H9 (cell line): ENCODE measurements at regions not wholly inside any gene's neighbourhood (a gene's known extent, or its start where the extent isn't known, plus 50 kb on each side); places are given as distances from the start of the nearest gene placed in this dataset.

Source experiments
- DNase-seq: peaks from one replicate; pipeline ENCODE4 v3.0.0-alpha.2; 2017
- H2AFZ ChIP-seq: one replicate; pipeline ENCODE4 v1.6.1; 2013; ENCODE audit warnings: mild to moderate bottlenecking, low read length, control low read depth, moderate library complexity
- H2AK5ac ChIP-seq: 2 replicates; pipeline ENCODE4 v1.6.1; 2013; ENCODE audit warnings: low read length, control low read depth, mixed read lengths; ENCODE audit not compliant: insufficient read length
- H2BK120ac ChIP-seq: one replicate; pipeline ENCODE4 v1.6.1; 2013; ENCODE audit warnings: low read depth, mild to moderate bottlenecking, low read length, control low read depth, inconsistent platforms; ENCODE audit not compliant: poor library complexity, severe bottlenecking
- H2BK12ac ChIP-seq: 2 replicates; pipeline ENCODE4 v1.6.1; 2013; ENCODE audit warnings: low read length, control low read depth, mixed read lengths, low read depth; ENCODE audit not compliant: insufficient read length
- H2BK15ac ChIP-seq: 2 replicates; pipeline ENCODE4 v1.6.1; 2013; ENCODE audit warnings: low read depth, low read length, control low read depth
- H2BK20ac ChIP-seq: one replicate; pipeline ENCODE4 v1.6.1; 2013; ENCODE audit warnings: low read depth, mild to moderate bottlenecking, low read length, control low read depth, inconsistent platforms; ENCODE audit not compliant: poor library complexity, severe bottlenecking
- H2BK5ac ChIP-seq: 2 replicates; pipeline ENCODE4 v1.6.1; 2013; ENCODE audit warnings: low read length, control low read depth, mixed read lengths; ENCODE audit not compliant: insufficient read length
- H3K14ac ChIP-seq: 2 replicates; pipeline ENCODE4 v1.6.1; 2013; ENCODE audit warnings: low read length, control low read depth; ENCODE audit not compliant: insufficient read depth
- H3K18ac ChIP-seq: 2 replicates; pipeline ENCODE4 v1.6.1; 2013; ENCODE audit warnings: low read depth, mild to moderate bottlenecking, mixed read lengths, low read length, control low read depth; ENCODE audit not compliant: insufficient read length
- H3K23ac ChIP-seq: 2 replicates; pipeline ENCODE4 v1.6.1; 2013; ENCODE audit warnings: low read length, control low read depth, mixed read lengths, low read depth; ENCODE audit not compliant: insufficient read length
- H3K23me2 ChIP-seq: 2 replicates; pipeline ENCODE4 v1.6.1; 2013; ENCODE audit warnings: low read depth, mild to moderate bottlenecking, mixed read lengths, low read length, control low read depth; ENCODE audit not compliant: insufficient read length, poor library complexity, severe bottlenecking
- H3K27ac ChIP-seq: 2 replicates; pipeline ENCODE4 v1.5.1; 2013; ENCODE audit warnings: low read length, control low read depth, mixed read lengths, low read depth; ENCODE audit not compliant: insufficient read length
- H3K27me3 ChIP-seq: 2 replicates; pipeline ENCODE4 v1.6.1; 2013; ENCODE audit warnings: low read length, control low read depth, inconsistent platforms; ENCODE audit not compliant: insufficient read depth
- H3K4ac ChIP-seq: 2 replicates; pipeline ENCODE4 v1.6.1; 2013; ENCODE audit warnings: low read depth, mild to moderate bottlenecking, control low read depth, inconsistent platforms, low read length, moderate library complexity
- H3K4me1 ChIP-seq: 2 replicates; pipeline ENCODE4 v1.6.1; 2013; ENCODE audit warnings: low read length, control low read depth, inconsistent platforms; ENCODE audit not compliant: insufficient read depth
- H3K4me2 ChIP-seq: 2 replicates; pipeline ENCODE4 v1.6.1; 2013; ENCODE audit warnings: low read length, control low read depth, mixed read lengths; ENCODE audit not compliant: insufficient read length, insufficient read depth
- H3K56ac ChIP-seq: 2 replicates; pipeline ENCODE4 v1.6.1; 2013; ENCODE audit warnings: low read depth, mild to moderate bottlenecking, mixed read lengths, low read length, control low read depth; ENCODE audit not compliant: insufficient read length
- H3K79me1 ChIP-seq: 2 replicates; pipeline ENCODE4 v1.6.1; 2013; ENCODE audit warnings: low read depth, mild to moderate bottlenecking, moderate library complexity, low read length, control low read depth, inconsistent platforms; ENCODE audit not compliant: insufficient read depth, poor library complexity, severe bottlenecking
- H3K79me2 ChIP-seq: 2 replicates; pipeline ENCODE4 v1.6.1; 2013; ENCODE audit warnings: low read length, control low read depth, inconsistent platforms; ENCODE audit not compliant: insufficient read depth
- H3K9ac ChIP-seq: 2 replicates; pipeline ENCODE4 v1.6.1; 2013; ENCODE audit warnings: low read length, control low read depth, mixed read lengths; ENCODE audit not compliant: insufficient read length; ENCODE audit errors: extremely low read depth
- H3K9me3 ChIP-seq: one replicate; pipeline ENCODE4 v1.6.1; 2013; ENCODE audit warnings: low read depth, low read length, inconsistent platforms; ENCODE audit not compliant: control insufficient read depth
- H3T11ph ChIP-seq: one replicate; pipeline ENCODE4 v1.6.1; 2013; ENCODE audit warnings: mild to moderate bottlenecking, low read length, control low read depth, inconsistent platforms
- H4K20me1 ChIP-seq: one replicate; pipeline ENCODE4 v1.6.1; 2013; ENCODE audit not compliant: control insufficient read depth, insufficient read length, insufficient read depth
- H4K5ac ChIP-seq: 2 replicates; pipeline ENCODE4 v1.6.1; 2013; ENCODE audit warnings: low read depth, mild to moderate bottlenecking, mixed read lengths, low read length, control low read depth; ENCODE audit not compliant: insufficient read length
- H4K8ac ChIP-seq: replicated peaks from 2 replicates; pipeline ENCODE4 v1.6.1; 2013; ENCODE audit warnings: low read length, control low read depth, mixed read lengths, low read depth; ENCODE audit not compliant: insufficient read length
- H4K91ac ChIP-seq: 2 replicates; pipeline ENCODE4 v1.6.1; 2013; ENCODE audit warnings: low read depth, mild to moderate bottlenecking, moderate library complexity, mixed read lengths, low read length, control low read depth; ENCODE audit not compliant: insufficient read length
- H3K27ac Mint-ChIP-seq, 3 experiments: 2 replicates in 2 of 3; 3 replicates in 1 of 3; pipeline ENCODE4 v1.8.0; 2020 to 2021; ENCODE audit warnings: mixed read lengths in 3 of 3, mild to moderate bottlenecking in 1 of 3, moderate library complexity in 1 of 3
- H3K27me3 Mint-ChIP-seq: 2 replicates; pipeline ENCODE4 v1.8.0; 2021; ENCODE audit warnings: low read depth, mild to moderate bottlenecking, moderate library complexity, mixed read lengths
- H3K36me3 Mint-ChIP-seq, 3 experiments: 2 replicates in 2 of 3; 3 replicates in 1 of 3; pipeline ENCODE4 v1.8.0; 2020 to 2021; ENCODE audit warnings: low read depth in 3 of 3, mixed read lengths in 3 of 3; ENCODE audit not compliant: insufficient read depth in 1 of 3
- H3K4me1 Mint-ChIP-seq, 2 experiments: 2 replicates each; pipeline ENCODE4 v1.8.0; 2020; ENCODE audit warnings: mixed read lengths in 2 of 2
- H3K4me3 Mint-ChIP-seq, 2 experiments: 2 replicates in 1 of 2; 3 replicates in 1 of 2; pipeline ENCODE4 v1.8.0; 2020 to 2021; ENCODE audit warnings: mild to moderate bottlenecking in 2 of 2, mixed read lengths in 2 of 2, moderate library complexity in 1 of 2
- H3K9me3 Mint-ChIP-seq, 2 experiments: 2 replicates in 1 of 2; 3 replicates in 1 of 2; pipeline ENCODE4 v1.8.0; 2020; ENCODE audit warnings: mild to moderate bottlenecking in 2 of 2, mixed read lengths in 2 of 2, moderate library complexity in 1 of 2
- WGBS: extraction: QIAGEN DNeasy Blood & Tissue Kit; methylation state at CpG from one replicate; pipeline ENCODE4 v1.1.7; 2013; ENCODE audit warnings: missing lambda C conversion rate, low lambda C conversion rate, mixed read lengths; ENCODE audit not compliant: insufficient read length; ENCODE audit errors: extremely low coverage; 5-methylcytosine and 5-hydroxymethylcytosine counted together
- TF ChIP-seq, protein P1 (sequence below): fragments of 200-600 bp; sonication (generic); conservative IDR thresholded peaks from 3 replicates; pipeline ENCODE4 v1.8.0; 2021; ENCODE audit warnings: antibody characterized with exemption, mild to moderate bottlenecking

DNA sequence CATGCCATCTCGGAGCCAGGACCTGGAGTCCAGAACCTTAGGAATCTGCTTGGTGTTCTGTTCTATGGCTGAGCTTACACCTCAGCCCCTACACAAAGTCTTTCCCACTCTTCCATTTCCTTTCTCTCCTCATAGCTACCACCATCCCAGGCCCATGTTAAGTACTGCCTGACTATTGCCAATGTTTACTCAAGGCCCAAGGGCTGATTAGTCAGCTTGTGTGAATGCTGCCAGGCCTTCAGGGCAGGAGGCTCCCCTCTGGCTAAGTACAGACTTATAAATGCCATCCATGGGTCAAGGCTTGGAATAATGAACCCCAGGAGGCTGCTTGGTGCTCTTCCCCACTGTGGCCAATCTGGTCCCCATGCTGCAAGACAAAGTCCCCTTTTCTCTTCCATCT, 411.6 kb upstream of the MAGEB18 start:
- Histone ChIP-seq H4K20me1 (no peaks in the 10 kb centered on the region), H2AFZ (no peak overlapping the region), H3K4ac (no peak overlapping the region), H2BK20ac (no peak overlapping the region), H3K23ac (no peak overlapping the region), H3K27ac (no peak overlapping the region), H4K8ac (no peak overlapping the region), H4K5ac (no peak overlapping the region), H2BK15ac (no peak overlapping the region), H3K18ac (no peak overlapping the region), H3K4me2 (no peak overlapping the region), H3K23me2 (no peaks in the 10 kb centered on the region), H3K79me1 (no peaks in the 10 kb centered on the region), H2AK5ac (no peak overlapping the region), H3K4me1 (no peaks in the 10 kb centered on the region), H3K27me3 (no peaks in the 10 kb centered on the region), H3K9me3 (peaks cover 12% of the 10 kb centered on the region), H3K79me2 (no peaks in the 10 kb centered on the region), H4K91ac (no peak overlapping the region), H2BK5ac (no peak overlapping the region), H3K56ac (no peak overlapping the region), H3T11ph (no peak overlapping the region), H2BK120ac (no peak overlapping the region), H3K14ac (no peak overlapping the region), H3K9ac (no peak overlapping the region), H2BK12ac (no peak overlapping the region)
- H3K9me3 Mint-ChIP-seq = peaks cover 58 to 63% of the 10 kb centered on the region in 2 experiments
- peaks cover 0 to 2% (median 0%) of the 10 kb centered on the region in 3 experiments; a peak in 1 of 7 replicates for H3K36me3 Mint-ChIP-seq
- H3K4me1 Mint-ChIP-seq = no peaks in the 10 kb centered on the region
- WGBS = no CpG with 5 or more reads among the region's 1 CpG
- DNase-seq = no peak
- TF ChIP-seq, protein P1, sequence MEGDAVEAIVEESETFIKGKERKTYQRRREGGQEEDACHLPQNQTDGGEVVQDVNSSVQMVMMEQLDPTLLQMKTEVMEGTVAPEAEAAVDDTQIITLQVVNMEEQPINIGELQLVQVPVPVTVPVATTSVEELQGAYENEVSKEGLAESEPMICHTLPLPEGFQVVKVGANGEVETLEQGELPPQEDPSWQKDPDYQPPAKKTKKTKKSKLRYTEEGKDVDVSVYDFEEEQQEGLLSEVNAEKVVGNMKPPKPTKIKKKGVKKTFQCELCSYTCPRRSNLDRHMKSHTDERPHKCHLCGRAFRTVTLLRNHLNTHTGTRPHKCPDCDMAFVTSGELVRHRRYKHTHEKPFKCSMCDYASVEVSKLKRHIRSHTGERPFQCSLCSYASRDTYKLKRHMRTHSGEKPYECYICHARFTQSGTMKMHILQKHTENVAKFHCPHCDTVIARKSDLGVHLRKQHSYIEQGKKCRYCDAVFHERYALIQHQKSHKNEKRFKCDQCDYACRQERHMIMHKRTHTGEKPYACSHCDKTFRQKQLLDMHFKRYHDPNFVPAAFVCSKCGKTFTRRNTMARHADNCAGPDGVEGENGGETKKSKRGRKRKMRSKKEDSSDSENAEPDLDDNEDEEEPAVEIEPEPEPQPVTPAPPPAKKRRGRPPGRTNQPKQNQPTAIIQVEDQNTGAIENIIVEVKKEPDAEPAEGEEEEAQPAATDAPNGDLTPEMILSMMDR = no peak
- no peak overlapping the region for H3K4me3 Mint-ChIP-seq
- H3K27ac Mint-ChIP-seq = no peak overlapping the region
- no peaks in the 10 kb centered on the region; the same call in 1 of the 2 replicates for H3K27me3 Mint-ChIP-seq
